Esophagus squamous epithelium (tissue), 4 donors: ENCODE measurements at regions not wholly inside any gene's neighbourhood (a gene's known extent, or its start where the extent isn't known, plus 50 kb on each side); places are given as distances from the start of the nearest gene placed in this dataset.

Source experiments
- CTCF ChIP-seq, 6 experiments: fragments of 450-650 bp in 4 of 6; fragments of 200-600 bp in 2 of 6; sonication (generic) in 2 of 6; IDR thresholded peaks; one replicate each; pipeline ENCODE4 v1.5.1; 2016 to 2019; ENCODE audit warnings: antibody characterized with exemption in 6 of 6, mild to moderate bottlenecking in 4 of 6, moderate library complexity in 4 of 6
- POLR2A ChIP-seq, 4 donors: fragments of 450-650 bp; IDR thresholded peaks; one replicate each; pipeline ENCODE4 v1.6.1; 2017; ENCODE audit warnings: antibody characterized with exemption in 4 of 4, mild to moderate bottlenecking in 4 of 4, moderate library complexity in 3 of 4

GRCh38 chr10:109055243-109055642 lies 868.1 kb downstream of the XPNPEP1 start:
- TF ChIP-seq POLR2A (IDR thresholded peaks at IDR 0.05) = no peak
- TF ChIP-seq CTCF (IDR thresholded peaks at IDR 0.05) = no peak
